GM19467 (cell line): ENCODE measurements at regions not wholly inside any gene's neighbourhood (a gene's known extent, or its start where the extent isn't known, plus 50 kb on each side); places are given as distances from the start of the nearest gene placed in this dataset.

ENCODE experiments used
- ATAC-seq: cut with Tn5 transposase; IDR thresholded peaks from one replicate; pipeline ENCODE4 v1.9.1; 2021; ENCODE audit warnings: mild to moderate bottlenecking, moderate library complexity; ENCODE audit not compliant: unreplicated experiment

- ATAC-seq = no peak
Measured at GRCh38 chr11:109791337-109791736, 301.9 kb upstream of the ZC3H12C start.

DNA sequence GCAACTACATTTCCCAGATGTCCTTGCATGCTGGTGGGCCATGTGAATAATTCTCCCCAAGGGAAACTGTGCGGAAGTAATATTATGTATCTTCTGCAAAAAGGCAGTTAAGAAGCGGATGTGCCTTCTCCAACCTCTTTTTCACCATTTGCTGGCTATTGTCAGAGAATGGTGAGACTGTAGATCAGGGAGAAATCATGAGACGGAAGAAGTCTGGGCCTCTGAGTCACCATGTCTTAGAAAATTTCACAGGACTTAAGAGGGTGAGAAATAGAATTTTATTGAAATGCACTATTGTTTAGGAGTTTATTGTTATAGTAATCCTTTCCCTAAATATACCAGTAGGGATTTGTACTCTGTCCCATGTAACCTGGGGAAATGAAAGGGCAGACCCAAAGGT is 298.7 kb upstream of the ZC3H12C start:
- ATAC-seq = no peak

DNA sequence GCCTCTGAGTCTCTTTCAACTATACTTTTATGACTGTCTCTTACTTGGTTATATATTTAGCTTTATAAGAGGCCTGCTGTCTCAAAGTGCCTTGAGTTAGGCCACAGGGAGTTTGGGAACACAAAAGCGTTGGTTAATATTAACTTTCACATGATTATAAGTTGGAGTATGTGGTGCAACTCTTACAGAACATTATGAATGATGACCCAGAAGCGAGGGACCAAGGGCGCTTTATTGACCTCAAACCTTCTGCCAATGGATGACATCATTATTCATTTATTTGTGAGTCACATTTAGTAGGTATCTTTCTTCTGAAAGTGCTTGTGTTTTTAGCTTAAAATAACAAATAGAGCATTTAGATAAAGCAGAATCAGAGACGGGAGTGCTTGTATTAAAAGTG is 298.0 kb upstream of the ZC3H12C start:
- no peak for ATAC-seq

DNA sequence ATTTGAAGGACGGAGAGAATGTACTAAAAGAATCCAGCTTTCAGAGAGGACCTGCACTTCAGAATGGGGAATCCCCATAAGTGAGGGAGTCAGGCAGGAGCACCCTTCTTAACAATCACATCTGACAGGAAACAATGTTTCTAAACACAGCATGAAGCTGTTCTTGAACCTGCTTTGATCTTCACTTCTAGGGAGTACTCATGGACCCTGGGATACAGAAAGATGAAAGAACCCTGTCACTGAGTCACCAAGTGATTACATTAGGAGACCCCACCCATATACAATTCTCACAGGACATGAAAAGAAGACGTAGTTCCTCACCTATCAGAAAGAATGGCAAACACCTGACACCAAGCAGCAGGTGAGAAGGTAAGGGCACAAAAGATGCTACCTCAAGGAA is 296.9 kb upstream of the ZC3H12C start:
- no peak for ATAC-seq

DNA sequence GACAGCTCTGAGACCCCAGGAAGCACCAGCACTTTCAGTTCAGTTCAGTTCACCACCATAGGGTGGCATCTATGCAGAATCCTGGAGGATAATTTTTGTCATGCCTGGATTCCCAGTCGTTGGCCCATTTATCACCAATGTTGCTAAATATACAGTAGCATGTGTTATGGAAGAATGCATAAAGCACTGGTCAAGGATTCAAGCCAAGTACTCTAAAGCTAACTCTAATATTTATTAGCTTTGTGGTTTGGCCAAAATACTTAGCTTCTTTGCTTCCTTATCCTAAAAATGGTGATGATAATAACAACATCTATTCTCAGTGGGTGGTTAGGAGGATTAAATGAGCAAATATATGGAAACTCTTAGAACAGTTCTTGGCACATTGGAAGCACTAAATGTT is 294.7 kb upstream of the ZC3H12C start:
- no peak for ATAC-seq

- ATAC-seq = no peak
Measured at GRCh38 chr11:109799604-109800003, 293.6 kb upstream of the ZC3H12C start.

- no peak for ATAC-seq
Measured at GRCh38 chr11:109804911-109805310, 288.3 kb upstream of the ZC3H12C start.

DNA sequence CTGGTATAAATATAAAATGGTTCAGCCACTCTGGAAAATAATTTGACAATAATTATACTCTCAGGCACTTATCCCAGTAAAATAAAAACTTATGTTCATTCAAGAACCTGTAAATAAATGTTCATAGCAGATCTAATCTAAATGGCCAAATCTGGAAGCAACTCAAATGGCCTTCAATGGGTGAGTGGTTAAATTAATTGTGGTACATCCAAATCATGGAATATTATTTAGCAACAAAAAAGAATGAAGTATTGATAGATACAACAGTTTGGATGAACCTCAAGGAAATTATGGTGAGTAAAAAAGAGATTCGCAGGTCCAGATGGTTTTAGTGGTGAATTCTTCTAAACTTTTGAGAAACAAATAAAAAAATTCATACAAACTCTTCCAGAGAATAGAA is 287.0 kb upstream of the ZC3H12C start:
- ATAC-seq = no peak

- ATAC-seq = no peak
Measured at GRCh38 chr11:109808569-109808968, 284.6 kb upstream of the ZC3H12C start.

- ATAC-seq = no peak
Measured at GRCh38 chr11:109814824-109815223, 278.4 kb upstream of the ZC3H12C start.

DNA sequence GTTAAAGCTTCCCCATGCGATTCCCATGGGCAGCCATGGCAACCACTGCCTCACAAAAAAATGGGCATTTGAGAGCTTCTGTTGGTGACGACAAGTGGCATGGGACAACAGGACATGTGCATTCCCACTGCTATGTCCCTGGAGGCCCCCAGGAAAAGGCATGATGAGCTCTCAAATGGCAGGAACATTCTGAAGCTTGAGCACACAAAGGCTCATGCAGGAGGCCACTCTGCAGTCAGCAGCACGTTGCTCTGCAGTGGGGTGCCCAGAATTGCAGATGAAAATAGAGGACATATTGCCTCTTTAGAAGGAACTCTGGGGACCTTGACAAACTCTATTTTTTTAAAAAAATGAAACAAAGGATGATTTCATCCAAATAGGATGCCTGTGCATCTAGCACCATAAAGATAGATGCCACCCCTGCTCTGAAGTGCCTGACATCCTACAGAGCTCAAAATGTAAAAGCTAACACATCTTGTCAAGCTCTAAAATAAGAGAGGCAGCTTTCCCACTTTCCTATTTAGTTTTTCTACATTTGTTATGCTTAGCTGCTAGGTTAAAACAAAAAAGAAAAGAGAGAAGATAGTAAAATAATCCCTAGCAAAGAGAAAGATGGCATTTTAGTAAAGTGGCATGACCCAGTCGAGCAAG is 277.6 kb upstream of the ZC3H12C start:
- no peak for ATAC-seq

GRCh38 chr11:109818290-109818689 is 274.9 kb upstream of the ZC3H12C start:
- no peak for ATAC-seq

- ATAC-seq = no peak
Measured at GRCh38 chr11:109819410-109819809, 273.8 kb upstream of the ZC3H12C start.

- ATAC-seq = no peak
Measured at GRCh38 chr11:109821511-109821910, 271.7 kb upstream of the ZC3H12C start.

DNA sequence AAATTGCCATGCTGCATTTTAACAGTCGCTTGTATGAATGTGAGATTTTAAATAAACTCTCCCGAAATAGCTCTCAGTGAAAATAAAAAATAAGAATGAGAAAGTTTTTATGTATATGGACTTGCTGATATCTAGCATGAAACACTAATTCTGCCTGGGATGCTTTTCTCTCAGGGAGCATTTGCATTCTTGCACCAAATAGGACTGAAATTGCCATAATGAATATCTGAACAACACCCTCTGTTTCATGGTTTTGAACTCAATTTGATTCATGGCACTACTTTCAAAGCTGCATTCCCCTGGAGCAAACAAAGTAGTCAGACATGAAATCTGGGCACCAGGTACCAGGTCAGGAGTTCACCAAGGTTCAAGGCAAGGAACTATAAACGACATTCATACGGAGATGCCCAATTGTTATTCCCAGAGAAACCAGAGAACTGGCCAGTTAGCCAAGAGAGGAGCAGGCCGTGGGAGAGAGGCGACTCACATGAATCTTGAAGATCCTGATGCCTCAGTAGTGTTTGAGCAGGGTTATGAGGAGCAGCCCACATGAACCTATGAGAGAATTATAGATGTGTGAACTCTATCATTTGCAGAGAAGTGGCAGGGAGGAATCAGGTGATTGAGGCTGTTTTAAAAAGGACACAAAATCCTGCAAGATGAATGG is 270.6 kb upstream of the ZC3H12C start:
- no peak for ATAC-seq

- no peak for ATAC-seq
Measured at GRCh38 chr11:109828387-109828786, 264.8 kb upstream of the ZC3H12C start.

DNA sequence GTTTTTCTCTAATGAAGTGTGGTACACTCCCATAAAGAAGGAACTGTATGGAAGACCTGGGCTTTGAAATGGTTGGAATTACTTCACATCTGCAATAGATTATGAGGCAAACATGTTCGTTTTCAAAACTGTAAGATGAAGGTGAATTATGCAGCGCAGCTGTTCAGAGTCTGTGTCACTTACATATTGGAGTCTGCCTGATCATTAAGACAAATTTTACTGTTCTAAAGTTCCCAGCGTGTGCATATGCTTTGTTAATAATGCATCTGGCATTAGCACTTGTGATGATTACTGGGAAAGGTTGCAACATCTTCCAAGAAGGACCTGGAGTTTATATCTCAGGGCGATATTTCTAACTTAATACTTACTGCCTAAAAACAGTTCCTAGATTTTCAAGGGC is 255.2 kb upstream of the ZC3H12C start:
- ATAC-seq = no peak

DNA sequence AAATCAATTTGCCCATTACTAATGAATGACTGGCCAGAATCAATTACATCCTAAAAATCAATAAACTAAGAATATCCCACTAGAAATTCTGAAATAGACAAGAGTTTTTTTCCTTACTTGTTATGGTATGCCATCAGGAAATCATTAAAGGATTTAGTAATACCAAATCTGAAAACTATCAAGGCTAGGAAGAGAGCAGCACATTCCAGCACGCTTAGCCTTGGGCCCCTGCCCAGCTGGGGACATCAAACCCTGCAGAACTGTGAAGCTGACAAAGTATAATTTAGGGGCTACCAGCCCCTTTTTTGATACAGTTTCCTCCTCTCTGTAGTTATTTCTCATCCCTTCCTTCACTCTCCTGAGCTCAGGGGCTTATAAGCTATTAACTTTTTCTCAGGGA is 247.8 kb upstream of the ZC3H12C start:
- ATAC-seq = no peak

DNA sequence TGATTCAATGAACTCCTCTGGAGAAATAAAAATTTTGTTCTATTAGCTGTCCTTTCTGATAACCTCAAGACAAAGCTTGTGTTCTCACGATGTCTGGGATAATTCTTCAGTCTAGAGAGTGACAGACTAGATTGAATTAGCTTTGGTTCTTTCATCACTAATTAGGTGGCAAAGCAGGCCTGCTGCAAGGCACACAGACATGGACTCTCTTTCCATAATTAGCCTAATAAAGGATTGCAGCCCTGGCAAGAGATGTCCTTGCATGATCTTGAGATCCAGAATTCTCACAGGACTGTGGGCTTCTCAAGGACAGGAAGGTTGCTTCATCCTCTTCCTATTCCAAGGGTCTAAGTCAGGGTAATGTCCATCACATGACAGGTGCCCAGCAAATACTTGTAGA is 245.6 kb upstream of the ZC3H12C start:
- ATAC-seq = no peak

DNA sequence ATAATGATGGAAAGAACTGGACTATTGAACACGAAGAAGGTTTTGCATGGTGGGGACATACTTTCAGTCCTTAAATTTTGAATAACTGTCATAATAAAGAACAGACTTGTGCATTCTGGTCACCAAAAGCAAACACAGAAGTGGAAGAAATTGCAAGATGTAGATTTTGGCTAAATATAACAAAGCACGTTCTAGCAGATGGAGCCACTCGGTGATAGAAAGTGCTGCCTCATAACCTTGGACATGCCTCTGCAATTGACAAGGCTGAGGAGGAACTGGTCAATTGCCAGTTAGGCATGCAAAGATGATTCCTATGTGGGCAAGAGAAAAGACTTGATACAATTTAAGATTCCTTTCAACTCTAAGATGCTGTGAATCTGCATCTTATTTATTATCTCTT is 244.1 kb upstream of the ZC3H12C start:
- no peak for ATAC-seq

DNA sequence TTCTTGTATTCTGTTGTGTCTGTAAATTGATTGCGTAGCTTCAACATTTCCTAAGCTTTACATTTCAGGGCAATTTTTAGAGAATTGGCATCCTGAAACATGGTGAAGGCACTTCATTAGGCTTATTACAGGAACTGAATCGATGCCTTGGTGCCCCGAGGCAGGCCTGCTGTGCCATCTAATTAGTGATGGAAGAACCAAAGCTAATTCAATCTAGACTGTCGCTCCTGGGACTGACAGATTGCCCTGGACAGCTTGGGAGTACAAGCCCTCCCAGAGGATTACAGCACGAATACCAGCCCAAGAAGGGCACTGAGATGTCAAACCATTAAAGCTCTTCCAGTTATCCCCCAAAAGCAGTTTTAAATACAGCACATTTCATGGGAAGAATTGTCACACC is 243.2 kb upstream of the ZC3H12C start:
- no peak for ATAC-seq

- no peak for ATAC-seq
Measured at GRCh38 chr11:109851780-109852390, 241.3 kb upstream of the ZC3H12C start.
